ENCODE measurements at regions not wholly inside any gene's neighbourhood (a gene's known extent, or its start where the extent isn't known, plus 50 kb on each side); places are given as distances from the start of the nearest gene placed in this dataset.
A peak's percentile ranks its signal among the peaks of the same experiment; 100 is the strongest.

- TF ChIP-seq ZNF436 (CRISPR knock-in tag; IDR thresholded peaks at IDR 0.05): no peak
- TF ChIP-seq DEAF1 (CRISPR knock-in tag; IDR thresholded peaks at IDR 0.05): peak; percentile 58; the same call in 1 of the 2 replicates
- TF ChIP-seq HDAC2 (IDR thresholded peaks at IDR 0.05): peak; percentile 74; the same call in 1 of the 2 replicates
- TF ChIP-seq, protein P1, sequence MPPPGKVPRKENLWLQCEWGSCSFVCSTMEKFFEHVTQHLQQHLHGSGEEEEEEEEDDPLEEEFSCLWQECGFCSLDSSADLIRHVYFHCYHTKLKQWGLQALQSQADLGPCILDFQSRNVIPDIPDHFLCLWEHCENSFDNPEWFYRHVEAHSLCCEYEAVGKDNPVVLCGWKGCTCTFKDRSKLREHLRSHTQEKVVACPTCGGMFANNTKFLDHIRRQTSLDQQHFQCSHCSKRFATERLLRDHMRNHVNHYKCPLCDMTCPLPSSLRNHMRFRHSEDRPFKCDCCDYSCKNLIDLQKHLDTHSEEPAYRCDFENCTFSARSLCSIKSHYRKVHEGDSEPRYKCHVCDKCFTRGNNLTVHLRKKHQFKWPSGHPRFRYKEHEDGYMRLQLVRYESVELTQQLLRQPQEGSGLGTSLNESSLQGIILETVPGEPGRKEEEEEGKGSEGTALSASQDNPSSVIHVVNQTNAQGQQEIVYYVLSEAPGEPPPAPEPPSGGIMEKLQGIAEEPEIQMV (tag; conservative IDR thresholded peaks at IDR 0.05; ENCODE audit: low read depth): peak; percentile 67; the same call in 1 of the 2 replicates
- peak; percentile 22; the same call in 1 of the 2 replicates for TF ChIP-seq JUN (IDR thresholded peaks at IDR 0.05; ENCODE audit: borderline replicate concordance, low read depth, low read length)
- no peak for TF ChIP-seq JUN (CRISPR knock-in tag; IDR thresholded peaks at IDR 0.05; ENCODE audit: borderline replicate concordance)
- peak; percentile 38 for TF ChIP-seq BCOR (IDR thresholded peaks at IDR 0.05)
- 0 out of 2 replicates have a peak, but pooled peaks have one; percentile 39 for TF ChIP-seq HDAC8 (tag; IDR thresholded peaks at IDR 0.05)
- TF ChIP-seq NONO (IDR thresholded peaks at IDR 0.05; ENCODE audit: low read depth in 2 of 2, low read length in 1 of 2): peak in 1 of 2 experiments; percentile 71; a peak in 1 of 4 replicates
- peak; percentile 72; the same call in 1 of the 2 replicates for TF ChIP-seq HDAC6 (IDR thresholded peaks at IDR 0.05; ENCODE audit: low read depth, low read length)
- TF ChIP-seq LCOR (CRISPR knock-in tag; IDR thresholded peaks at IDR 0.05): no peak
- TF ChIP-seq ZNF24 (IDR thresholded peaks at IDR 0.05): peak; percentile 17; the same call in 1 of the 2 replicates
Observed at GRCh38 chr22:19631899-19632667, 82.2 kb upstream of the SEPTIN5 start (continued).
